ENCODE measurements at regions not wholly inside any gene's neighbourhood (a gene's known extent, or its start where the extent isn't known, plus 50 kb on each side); places are given as distances from the start of the nearest gene placed in this dataset.

- no peak overlapping the region for H3K4me3 Mint-ChIP-seq
- peaks cover 0 to 2% (median 2%) of the 10 kb centered on the region in 3 donors for H3K4me1 Mint-ChIP-seq
- no peak overlapping the region for H3K27ac Mint-ChIP-seq
- H3K9me3 Mint-ChIP-seq, result no peaks in the 10 kb centered on the region
- peaks cover 10% of the 10 kb centered on the region for H3K27me3 Mint-ChIP-seq
- H3K36me3 Mint-ChIP-seq, result no peaks in the 10 kb centered on the region
Measured at GRCh38 chr2:832635-833034, 118.0 kb upstream of the SNTG2 start.

GRCh38 chr2:831622-832021 is 119.0 kb upstream of the SNTG2 start:
- Mint-ChIP-seq H3K4me3 (no peak overlapping the region), H3K9me3 (no peaks in the 10 kb centered on the region), H3K27ac (no peak overlapping the region), H3K4me1 (peaks cover 0 to 2% (median 2%) of the 10 kb centered on the region in 3 donors), H3K36me3 (no peaks in the 10 kb centered on the region), H3K27me3 (peaks cover 10% of the 10 kb centered on the region)

- Mint-ChIP-seq H3K4me3 (no peak overlapping the region), H3K27ac (no peak overlapping the region), H3K4me1 (peaks cover 0 to 2% (median 2%) of the 10 kb centered on the region in 3 donors), H3K27me3 (peaks cover 10% of the 10 kb centered on the region), H3K36me3 (no peaks in the 10 kb centered on the region), H3K9me3 (peaks cover 0 to 2% (median 0%) of the 10 kb centered on the region in 3 donors)
Measured at GRCh38 chr2:831225-831536, 119.5 kb upstream of the SNTG2 start.

GRCh38 chr2:830419-831224 is 120.0 kb upstream of the SNTG2 start:
- H3K27me3 Mint-ChIP-seq, result peaks cover 10% of the 10 kb centered on the region
- no peak overlapping the region for H3K27ac Mint-ChIP-seq
- H3K36me3 Mint-ChIP-seq, result no peaks in the 10 kb centered on the region
- peaks cover 0 to 2% (median 0%) of the 10 kb centered on the region in 3 donors for H3K9me3 Mint-ChIP-seq
- H3K4me3 Mint-ChIP-seq, result no peak overlapping the region
- peaks cover 0 to 2% (median 2%) of the 10 kb centered on the region in 3 donors for H3K4me1 Mint-ChIP-seq

- Mint-ChIP-seq H3K27me3 (peaks cover 10% of the 10 kb centered on the region), H3K4me3 (no peak overlapping the region), H3K36me3 (no peaks in the 10 kb centered on the region), H3K9me3 (peaks cover 0 to 2% (median 0%) of the 10 kb centered on the region in 3 donors), H3K27ac (peak overlapping the region in 1 of 3 donors; percentile 24), H3K4me1 (peaks cover 0 to 2% (median 2%) of the 10 kb centered on the region in 3 donors)
Measured at GRCh38 chr2:829047-829446, 121.6 kb upstream of the SNTG2 start.

GRCh38 chr2:824954-825353 is 125.7 kb upstream of the SNTG2 start:
- peaks cover 0 to 2% (median 0%) of the 10 kb centered on the region in 3 donors for H3K9me3 Mint-ChIP-seq
- H3K4me3 Mint-ChIP-seq, result no peak overlapping the region
- no peaks in the 10 kb centered on the region for H3K4me1 Mint-ChIP-seq
- H3K27me3 Mint-ChIP-seq, result no peaks in the 10 kb centered on the region
- no peak overlapping the region for H3K27ac Mint-ChIP-seq
- H3K36me3 Mint-ChIP-seq, result no peaks in the 10 kb centered on the region

GRCh38 chr2:824524-824923 is 126.1 kb upstream of the SNTG2 start:
- Mint-ChIP-seq H3K27ac (no peak overlapping the region), H3K4me1 (no peaks in the 10 kb centered on the region), H3K4me3 (no peak overlapping the region), H3K27me3 (no peaks in the 10 kb centered on the region), H3K9me3 (peaks cover 0 to 2% (median 0%) of the 10 kb centered on the region in 3 donors), H3K36me3 (no peaks in the 10 kb centered on the region)

- H3K4me3 Mint-ChIP-seq, result no peak overlapping the region
Measured at GRCh38 chr2:821546-821945, 129.1 kb upstream of the SNTG2 start.

GRCh38 chr2:819601-820000 is 131.0 kb upstream of the SNTG2 start:
- no peaks in the 10 kb centered on the region for H3K4me1 Mint-ChIP-seq
- no peak overlapping the region for H3K4me3 Mint-ChIP-seq
- H3K9me3 Mint-ChIP-seq, result peaks cover 0 to 2% (median 0%) of the 10 kb centered on the region in 3 donors

More at GRCh38 chr2:821546-821945, 129.1 kb upstream of the SNTG2 start:
- Mint-ChIP-seq H3K36me3 (no peaks in the 10 kb centered on the region), H3K9me3 (peaks cover 0 to 4% (median 0%) of the 10 kb centered on the region in 3 donors), H3K4me1 (no peaks in the 10 kb centered on the region), H3K27ac (no peak overlapping the region), H3K27me3 (no peaks in the 10 kb centered on the region)

GRCh38 chr2:819121-819520 is 131.5 kb upstream of the SNTG2 start:
- Mint-ChIP-seq H3K9me3 (peaks cover 0 to 2% (median 0%) of the 10 kb centered on the region in 3 donors), H3K36me3 (no peaks in the 10 kb centered on the region)

More at GRCh38 chr2:819601-820000, 131.0 kb upstream of the SNTG2 start:
- Mint-ChIP-seq H3K27ac (no peak overlapping the region), H3K36me3 (no peaks in the 10 kb centered on the region), H3K27me3 (no peaks in the 10 kb centered on the region)

GRCh38 chr2:817336-818015 is 133.2 kb upstream of the SNTG2 start:
- Mint-ChIP-seq H3K9me3 (peaks cover 0 to 2% (median 0%) of the 10 kb centered on the region in 3 donors), H3K4me1 (no peaks in the 10 kb centered on the region), H3K36me3 (no peaks in the 10 kb centered on the region), H3K4me3 (no peak overlapping the region), H3K27me3 (no peaks in the 10 kb centered on the region), H3K27ac (no peak overlapping the region)

More at GRCh38 chr2:819121-819520, 131.5 kb upstream of the SNTG2 start:
- Mint-ChIP-seq H3K27ac (peak overlapping the region in 1 of 3 donors; percentile 91), H3K27me3 (no peaks in the 10 kb centered on the region), H3K4me1 (no peaks in the 10 kb centered on the region), H3K4me3 (no peak overlapping the region)

- no peaks in the 10 kb centered on the region for H3K36me3 Mint-ChIP-seq
- H3K4me1 Mint-ChIP-seq, result no peaks in the 10 kb centered on the region
- H3K27ac Mint-ChIP-seq, result no peak overlapping the region
- H3K4me3 Mint-ChIP-seq, result no peak overlapping the region
- peaks cover 0 to 2% (median 2%) of the 10 kb centered on the region in 3 donors for H3K9me3 Mint-ChIP-seq
- H3K27me3 Mint-ChIP-seq, result no peaks in the 10 kb centered on the region
Measured at GRCh38 chr2:816278-816677, 134.4 kb upstream of the SNTG2 start.

GRCh38 chr2:810397-810796 is 133.2 kb upstream of the TMEM18 start:
- H3K36me3 Mint-ChIP-seq, result no peaks in the 10 kb centered on the region
- no peak overlapping the region for H3K27ac Mint-ChIP-seq

GRCh38 chr2:807300-807699 is 130.1 kb upstream of the TMEM18 start:
- Mint-ChIP-seq H3K9me3 (peaks cover 0 to 4% (median 0%) of the 10 kb centered on the region in 3 donors), H3K36me3 (no peaks in the 10 kb centered on the region), H3K4me3 (no peak overlapping the region), H3K4me1 (no peaks in the 10 kb centered on the region), H3K27ac (peak overlapping the region in 1 of 3 donors; percentile 81), H3K27me3 (peaks cover 1% of the 10 kb centered on the region)

More at GRCh38 chr2:810397-810796, 133.2 kb upstream of the TMEM18 start:
- H3K4me1 Mint-ChIP-seq, result no peaks in the 10 kb centered on the region
- H3K9me3 Mint-ChIP-seq, result peaks cover 0 to 4% (median 0%) of the 10 kb centered on the region in 3 donors
- no peak overlapping the region for H3K4me3 Mint-ChIP-seq
- peaks cover 1% of the 10 kb centered on the region for H3K27me3 Mint-ChIP-seq

- Mint-ChIP-seq H3K9me3 (no peaks in the 10 kb centered on the region), H3K36me3 (no peaks in the 10 kb centered on the region), H3K4me1 (no peaks in the 10 kb centered on the region), H3K27ac (no peak overlapping the region), H3K4me3 (no peak overlapping the region), H3K27me3 (peaks cover 1% of the 10 kb centered on the region)
Measured at GRCh38 chr2:805664-806063, 128.5 kb upstream of the TMEM18 start.
